ENCODE measurements at regions not wholly inside any gene's neighbourhood (a gene's known extent, or its start where the extent isn't known, plus 50 kb on each side); places are given as distances from the start of the nearest gene placed in this dataset.

GRCh38 chr13:65964672-65965071, 1265.5 kb downstream of the PCDH9 start (continued):
- TF ChIP-seq RELB (IDR thresholded peaks at IDR 0.05; ENCODE audit: low read depth) (no peak), FOS (IDR thresholded peaks at IDR 0.05; ENCODE audit: borderline replicate concordance, extremely low read depth, insufficient read length) (no peak), CHD2 (IDR thresholded peaks at IDR 0.05; ENCODE audit: borderline replicate concordance, low read depth, low read length) (no peak), ATF2 (IDR thresholded peaks at IDR 0.05; ENCODE audit: low read length) (no peak), SMARCA5 (IDR thresholded peaks at IDR 0.05) (no peak), E2F8 (IDR thresholded peaks at IDR 0.05; ENCODE audit: low read depth, partially characterized antibody) (no peak), NFYA (IDR thresholded peaks at IDR 0.05; ENCODE audit: borderline replicate concordance, low read depth, low read length) (no peak), BHLHE40 (IDR thresholded peaks at IDR 0.05; ENCODE audit: borderline replicate concordance in 1 of 2, low read depth in 2 of 2, low read length in 1 of 2) (no peak), TAF1 (IDR thresholded peaks at IDR 0.05; ENCODE audit: borderline replicate concordance, low read depth, low read length) (no peak)
- TF ChIP-seq, protein P1, sequence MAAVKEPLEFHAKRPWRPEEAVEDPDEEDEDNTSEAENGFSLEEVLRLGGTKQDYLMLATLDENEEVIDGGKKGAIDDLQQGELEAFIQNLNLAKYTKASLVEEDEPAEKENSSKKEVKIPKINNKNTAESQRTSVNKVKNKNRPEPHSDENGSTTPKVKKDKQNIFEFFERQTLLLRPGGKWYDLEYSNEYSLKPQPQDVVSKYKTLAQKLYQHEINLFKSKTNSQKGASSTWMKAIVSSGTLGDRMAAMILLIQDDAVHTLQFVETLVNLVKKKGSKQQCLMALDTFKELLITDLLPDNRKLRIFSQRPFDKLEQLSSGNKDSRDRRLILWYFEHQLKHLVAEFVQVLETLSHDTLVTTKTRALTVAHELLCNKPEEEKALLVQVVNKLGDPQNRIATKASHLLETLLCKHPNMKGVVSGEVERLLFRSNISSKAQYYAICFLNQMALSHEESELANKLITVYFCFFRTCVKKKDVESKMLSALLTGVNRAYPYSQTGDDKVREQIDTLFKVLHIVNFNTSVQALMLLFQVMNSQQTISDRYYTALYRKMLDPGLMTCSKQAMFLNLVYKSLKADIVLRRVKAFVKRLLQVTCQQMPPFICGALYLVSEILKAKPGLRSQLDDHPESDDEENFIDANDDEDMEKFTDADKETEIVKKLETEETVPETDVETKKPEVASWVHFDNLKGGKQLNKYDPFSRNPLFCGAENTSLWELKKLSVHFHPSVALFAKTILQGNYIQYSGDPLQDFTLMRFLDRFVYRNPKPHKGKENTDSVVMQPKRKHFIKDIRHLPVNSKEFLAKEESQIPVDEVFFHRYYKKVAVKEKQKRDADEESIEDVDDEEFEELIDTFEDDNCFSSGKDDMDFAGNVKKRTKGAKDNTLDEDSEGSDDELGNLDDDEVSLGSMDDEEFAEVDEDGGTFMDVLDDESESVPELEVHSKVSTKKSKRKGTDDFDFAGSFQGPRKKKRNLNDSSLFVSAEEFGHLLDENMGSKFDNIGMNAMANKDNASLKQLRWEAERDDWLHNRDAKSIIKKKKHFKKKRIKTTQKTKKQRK (IDR thresholded peaks at IDR 0.05; ENCODE audit: low read depth, low read length): no peak
